ENCODE measurements at regions not wholly inside any gene's neighbourhood (a gene's known extent, or its start where the extent isn't known, plus 50 kb on each side); places are given as distances from the start of the nearest gene placed in this dataset.

DNA sequence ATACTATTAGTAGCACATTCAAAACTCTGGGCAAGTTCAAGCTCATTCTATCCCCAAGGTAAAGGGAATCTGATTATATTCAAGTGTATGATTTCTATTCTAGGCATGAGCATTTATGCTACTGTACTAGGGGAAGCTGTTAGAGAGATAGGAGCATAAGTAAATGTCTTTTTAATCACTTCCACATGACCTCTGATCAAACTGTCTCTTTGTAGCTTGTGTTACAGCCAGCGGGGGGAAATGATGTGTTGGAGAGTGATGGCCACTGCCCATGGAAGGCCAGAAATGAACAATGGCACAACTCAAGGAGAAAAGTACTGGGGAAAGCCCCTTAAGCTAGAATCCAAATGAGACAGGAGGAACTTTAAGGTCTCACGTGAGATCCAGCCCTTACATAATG, 894.9 kb upstream of the CDH2 start:
- Histone ChIP-seq H3K4me2 (replicated peaks; ENCODE audit: low read depth, low read length, poor library complexity, severe bottlenecking) (no peak overlapping the region), H3K27me3 (replicated peaks in 1 of 4; ENCODE audit: control extremely low read depth in 1 of 4, control insufficient read depth in 3 of 4, insufficient read depth in 4 of 4, low read length in 3 of 4) (no peaks in the 10 kb centered on the region), H3K79me2 (ENCODE audit: control insufficient read depth, insufficient read depth, low read length) (no peaks in the 10 kb centered on the region), H3K9me3 (ENCODE audit: control extremely low read depth in 1 of 3, control insufficient read depth in 2 of 3, insufficient read depth in 1 of 3, low read length in 2 of 3) (no peaks in the 10 kb centered on the region), H4K20me1 (ENCODE audit: control insufficient read depth, insufficient read depth, low read length, poor library complexity, severe bottlenecking) (no peaks in the 10 kb centered on the region), H2AFZ (ENCODE audit: insufficient read depth, low read depth, low read length, poor library complexity, severe bottlenecking) (no peak overlapping the region), H3K9ac (ENCODE audit: low read length) (no peak overlapping the region), H3K4me1 (ENCODE audit: control insufficient read depth in 2 of 2, insufficient read depth in 2 of 2, low read length in 2 of 2) (no peaks in the 10 kb centered on the region), H3K36me3 (replicated peaks in 1 of 2; ENCODE audit: control extremely low read depth in 1 of 2, control insufficient read depth in 1 of 2, extremely low read depth in 1 of 2, insufficient read depth in 2 of 2, low read length in 1 of 2) (no peaks in the 10 kb centered on the region), H3K27ac (ENCODE audit: low read length in 2 of 2) (no peak overlapping the region), H3K4me3 (ENCODE audit: control extremely low read depth in 1 of 5, extremely low read depth in 1 of 5, insufficient read depth in 1 of 5, low read depth in 2 of 5, low read length in 4 of 5) (no peak overlapping the region)
- no peak overlapping the region for H3K27ac Mint-ChIP-seq
- peaks cover 3% of the 10 kb centered on the region for H3K9me3 Mint-ChIP-seq (ENCODE audit: insufficient read depth)
- ATAC-seq (ENCODE audit: low read depth) (no peak), DNase-seq (no peak)
- TF ChIP-seq CTCF (IDR thresholded peaks at IDR 0.05) (no peak), EZH2 (IDR thresholded peaks at IDR 0.05; ENCODE audit: borderline replicate concordance, insufficient read depth, low read depth, low read length, poor library complexity, severe bottlenecking) (no peak)
- 80% methylated on average over 1 of the region's 2 CpGs for WGBS (ENCODE audit: insufficient coverage)
- H3K4me1 Mint-ChIP-seq = no peaks in the 10 kb centered on the region
- H3K27me3 Mint-ChIP-seq = no peaks in the 10 kb centered on the region
- ChIA-PET POLR2A (no interaction called here), CTCF (no interaction called here)
- intact Hi-C loops (cut with micrococcal nuclease) = no loop called here
- no peak overlapping the region for H3K4me3 Mint-ChIP-seq

DNA sequence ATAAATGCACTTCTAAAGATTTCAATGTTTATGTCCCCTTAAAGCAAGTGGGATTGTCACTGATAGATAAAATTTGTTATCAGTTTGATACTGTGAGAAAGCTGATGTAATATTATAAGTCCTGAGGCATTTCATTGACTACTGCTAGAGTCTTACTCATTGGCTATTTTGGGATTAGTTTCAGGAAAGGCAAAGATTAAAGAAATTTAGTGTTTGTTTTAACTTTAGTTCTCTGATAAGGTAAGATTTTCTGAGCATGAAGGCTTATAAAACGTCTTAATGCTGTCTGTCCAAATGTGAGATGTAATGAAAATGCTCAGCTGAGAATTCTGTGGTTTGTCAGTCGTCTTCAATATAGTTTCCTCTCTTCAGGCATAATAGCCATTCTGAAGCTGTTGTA, 886.4 kb upstream of the CDH2 start:
- no peak overlapping the region for H3K4me3 ChIP-seq (ENCODE audit: control extremely low read depth in 1 of 5, extremely low read depth in 1 of 5, insufficient read depth in 1 of 5, low read depth in 2 of 5, low read length in 4 of 5)
- intact Hi-C loops (cut with micrococcal nuclease) = no loop called here
- POLR2A ChIA-PET = no interaction called here
- no peaks in the 10 kb centered on the region for H3K4me1 ChIP-seq (ENCODE audit: control insufficient read depth in 2 of 2, insufficient read depth in 2 of 2, low read length in 2 of 2)
- Mint-ChIP-seq H3K4me3 (no peak overlapping the region), H3K27ac (no peak overlapping the region), H3K9me3 (ENCODE audit: insufficient read depth) (peaks cover 4% of the 10 kb centered on the region), H3K4me1 (no peaks in the 10 kb centered on the region), H3K27me3 (no peaks in the 10 kb centered on the region)
- H3K4me2 ChIP-seq (replicated peaks; ENCODE audit: low read depth, low read length, poor library complexity, severe bottlenecking) = no peak overlapping the region
- no peaks in the 10 kb centered on the region for H3K9me3 ChIP-seq (ENCODE audit: control extremely low read depth in 1 of 3, control insufficient read depth in 2 of 3, insufficient read depth in 1 of 3, low read length in 2 of 3)
- no peaks in the 10 kb centered on the region for H3K36me3 ChIP-seq (replicated peaks in 1 of 2; ENCODE audit: control extremely low read depth in 1 of 2, control insufficient read depth in 1 of 2, extremely low read depth in 1 of 2, insufficient read depth in 2 of 2, low read length in 1 of 2)
- H3K27ac ChIP-seq (ENCODE audit: low read length in 2 of 2) = no peak overlapping the region
- DNase-seq (no peak), ATAC-seq (ENCODE audit: low read depth) (no peak)
- no peak overlapping the region for H2AFZ ChIP-seq (ENCODE audit: insufficient read depth, low read depth, low read length, poor library complexity, severe bottlenecking)
- H3K79me2 ChIP-seq (ENCODE audit: control insufficient read depth, insufficient read depth, low read length) = no peaks in the 10 kb centered on the region
- no peaks in the 10 kb centered on the region for H3K27me3 ChIP-seq (replicated peaks in 1 of 4; ENCODE audit: control extremely low read depth in 1 of 4, control insufficient read depth in 3 of 4, insufficient read depth in 4 of 4, low read length in 3 of 4)
- CTCF ChIA-PET = no interaction called here
- H4K20me1 ChIP-seq (ENCODE audit: control insufficient read depth, insufficient read depth, low read length, poor library complexity, severe bottlenecking) = no peaks in the 10 kb centered on the region
- no peak for TF ChIP-seq EZH2 (IDR thresholded peaks at IDR 0.05; ENCODE audit: borderline replicate concordance, insufficient read depth, low read depth, low read length, poor library complexity, severe bottlenecking)
- TF ChIP-seq CTCF (IDR thresholded peaks at IDR 0.05) = no peak
- no CpG with 5 or more reads among the region's 2 CpGs for WGBS (ENCODE audit: insufficient coverage)
- no peak overlapping the region for H3K9ac ChIP-seq (ENCODE audit: low read length)

All from B cell (primary cell).